HCT116 (cell line): ENCODE measurements at regions not wholly inside any gene's neighbourhood (a gene's known extent, or its start where the extent isn't known, plus 50 kb on each side); places are given as distances from the start of the nearest gene placed in this dataset.

Source experiments
- ATAC-seq: fragments of 200-7000 bp; cut with Tn5 transposase; 2 replicates; pipeline ENCODE4 v1.9.1; 2020; ENCODE audit warnings: mild to moderate bottlenecking, moderate library complexity
- BruUV-seq: library from RNA; stranded (reverse); fragments of 400-500 nt; replicated peaks from 2 replicates; lab custom pipeline; 2021; lab: Mats Ljungman, UMichigan
- CTCF ChIA-PET: fragments of 300-600 bp; sonication (Branson Sonifier 250); formaldehyde crosslinking; loops from one replicate; lab custom pipeline; 2021; ENCODE audit warnings: antibody characterized with exemption; lab: Charles Lee
- POLR2A ChIA-PET: fragments of 300-600, 350-600 bp; sonication (Branson Sonifier 250); formaldehyde crosslinking; loops from one replicate; lab custom pipeline; 2021; ENCODE audit warnings: antibody characterized with exemption; lab: Charles Lee
- RAD21 ChIA-PET, 2 experiments: fragments of 300-600 bp; sonication (Branson Sonifier 250); formaldehyde crosslinking; loops; one replicate each; lab custom pipeline; 2023; ENCODE audit warnings: low total read pairs in 2 of 2; ENCODE audit not compliant: uncharacterized antibody in 2 of 2, unreplicated experiment in 2 of 2, low non-redundant PET in 1 of 2; lab: Charles Lee
- DNase-seq: peaks from one replicate; pipeline ENCODE4 v3.0.0-alpha.2; 2010; ENCODE audit warnings: low read depth, low spot score
- H2AFZ ChIP-seq: fragments of 200-600 bp; shearing (Covaris generic), sonication (generic); 2 replicates; pipeline ENCODE4 v1.6.1; 2017; ENCODE audit warnings: low read depth, mixed run types, mixed read lengths, antibody characterized with exemption, low read length; ENCODE audit not compliant: poor library complexity, severe bottlenecking
- H3K27ac ChIP-seq: 2 replicates; pipeline ENCODE4 v1.5.1; 2012; ENCODE audit warnings: low read depth, low read length
- H3K27me3 ChIP-seq: fragments of 200-600 bp; sonication (generic); 2 replicates; pipeline ENCODE4 v1.6.1; 2016; ENCODE audit warnings: mixed run types, low read length, mixed read lengths; ENCODE audit not compliant: insufficient read depth
- H3K36me3 ChIP-seq, 2 experiments: fragments of 200-500 bp in 1 of 2; fragments of 200-600 bp in 1 of 2; sonication (Bioruptor generic) in 1 of 2; sonication (generic) in 1 of 2; 2 replicates each; pipeline versions ENCODE4 v1.5.1 to v1.6.1; 2014 to 2016; ENCODE audit warnings: low read length in 2 of 2, inconsistent platforms in 1 of 2, mixed read lengths in 1 of 2, mixed run types in 1 of 2; ENCODE audit not compliant: insufficient read depth in 2 of 2, control insufficient read depth in 1 of 2
- H3K4me1 ChIP-seq, 2 experiments: fragments of 200-600 bp in 1 of 2; sonication (generic) in 1 of 2; 2 replicates each; pipeline versions ENCODE4 v1.5.1 to v1.6.1; 2012 to 2017; ENCODE audit warnings: low read length in 2 of 2, inconsistent platforms in 1 of 2, mild to moderate bottlenecking in 1 of 2, mixed read lengths in 1 of 2, mixed run types in 1 of 2, moderate library complexity in 1 of 2; ENCODE audit not compliant: insufficient read depth in 2 of 2, control insufficient read depth in 1 of 2
- H3K4me2 ChIP-seq: fragments of 200-600 bp; sonication (generic); 2 replicates; pipeline ENCODE4 v1.6.1; 2017; ENCODE audit warnings: mixed run types, low read length, mixed read lengths
- H3K4me3 ChIP-seq, 2 experiments: fragments of 200-600 bp in 1 of 2; sonication (generic) in 1 of 2; replicated peaks in 1 of 2; 2 replicates each; pipeline ENCODE4 v1.5.1; 2011 to 2016; ENCODE audit warnings: low read length in 2 of 2, control low read depth in 1 of 2, low read depth in 1 of 2, mild to moderate bottlenecking in 1 of 2, mixed read lengths in 1 of 2, mixed run types in 1 of 2
- H3K79me2 ChIP-seq: fragments of 200-600 bp; sonication (generic); 2 replicates; pipeline ENCODE4 v1.6.1; 2017; ENCODE audit warnings: mild to moderate bottlenecking, mixed run types, low read length, moderate library complexity, mixed read lengths; ENCODE audit not compliant: insufficient read depth
- H3K9ac ChIP-seq: fragments of 200-600 bp; sonication (generic); 2 replicates; pipeline ENCODE4 v1.6.1; 2016; ENCODE audit warnings: low read length, mixed read lengths
- H3K9me2 ChIP-seq: fragments of 200-600 bp; sonication (generic), shearing (Covaris generic); 2 replicates; pipeline ENCODE4 v1.6.1; 2017; ENCODE audit warnings: mixed run types, mild to moderate bottlenecking, moderate library complexity; ENCODE audit not compliant: insufficient read depth
- H3K9me3 ChIP-seq, 2 experiments: fragments of 200-500 bp in 1 of 2; fragments of 200-600 bp in 1 of 2; sonication (Bioruptor generic) in 1 of 2; sonication (generic) in 1 of 2; 2 replicates each; pipeline ENCODE4 v1.6.1; 2014 to 2017; ENCODE audit warnings: low read length in 2 of 2, mixed read lengths in 2 of 2, inconsistent platforms in 1 of 2, low read depth in 1 of 2, mild to moderate bottlenecking in 1 of 2, mixed run types in 1 of 2, moderate library complexity in 1 of 2; ENCODE audit not compliant: control insufficient read depth in 1 of 2, insufficient read depth in 1 of 2
- H4K20me1 ChIP-seq: fragments of 200-600 bp; sonication (generic), shearing (Covaris generic); 2 replicates; pipeline ENCODE4 v1.6.1; 2017; ENCODE audit warnings: mixed run types, mild to moderate bottlenecking, moderate library complexity; ENCODE audit not compliant: insufficient read depth
- CBX3 ChIP-seq: IDR thresholded peaks from 2 replicates; pipeline ENCODE4 v1.6.1; 2012; ENCODE audit warnings: low read depth
- ELF1 ChIP-seq: IDR thresholded peaks from 2 replicates; pipeline ENCODE4 v1.6.1; 2012; ENCODE audit warnings: low read depth, borderline replicate concordance
- EZH2 ChIP-seq: fragments of 200-600 bp; sonication (generic); IDR thresholded peaks from 2 replicates; pipeline ENCODE4 v1.6.1; 2017; ENCODE audit warnings: antibody characterized with exemption, mixed run types
- EZH2phosphoT487 ChIP-seq: fragments of 200-600 bp; IDR thresholded peaks from 2 replicates; pipeline ENCODE4 v1.6.1; 2018; ENCODE audit warnings: antibody characterized with exemption, borderline replicate concordance
- JUND ChIP-seq: IDR thresholded peaks from 2 replicates; pipeline ENCODE4 v1.6.1; 2012
- POLR2AphosphoS5 ChIP-seq: IDR thresholded peaks from 2 replicates; pipeline ENCODE4 v1.6.1; 2011; ENCODE audit warnings: mild to moderate bottlenecking, low read depth, low read length, moderate library complexity
- RAD21 ChIP-seq: IDR thresholded peaks from 2 replicates; pipeline ENCODE4 v1.6.1; 2012; ENCODE audit warnings: low read depth, mild to moderate bottlenecking
- SIN3A ChIP-seq: IDR thresholded peaks from 2 replicates; pipeline ENCODE4 v1.6.1; 2012; ENCODE audit warnings: low read depth
- SP1 ChIP-seq: IDR thresholded peaks from 2 replicates; pipeline ENCODE4 v1.6.1; 2012; ENCODE audit warnings: low read depth
- SRF ChIP-seq: IDR thresholded peaks from 2 replicates; pipeline ENCODE4 v1.6.1; 2012; ENCODE audit warnings: low read depth
- ZFX ChIP-seq: fragments of 450-650 bp; IDR thresholded peaks from 2 replicates; pipeline ENCODE4 v1.6.1; 2017
- ZNF274 ChIP-seq: fragments of 200-500 bp; sonication (Bioruptor generic); IDR thresholded peaks from 2 replicates; pipeline ENCODE4 v1.6.1; 2014; ENCODE audit warnings: mild to moderate bottlenecking, low read depth, low read length, inconsistent platforms
- intact Hi-C: fragments of 100-400 bp; cut with micrococcal nuclease; formaldehyde crosslinking; loops from 2 replicates; pipeline ENCODE4 v1.10.0; 2022
- TF ChIP-seq, protein P1 (sequence below): IDR thresholded peaks from 2 replicates; pipeline ENCODE4 v1.6.1; 2011; ENCODE audit warnings: mild to moderate bottlenecking, low read length, moderate library complexity; ENCODE audit not compliant: insufficient replicate concordance; ENCODE audit errors: extremely low read depth
- TF ChIP-seq, protein P2 (sequence below), 3 experiments: fragments of 200-600 bp in 1 of 3; sonication (generic) in 1 of 3; IDR thresholded peaks in 2 of 3; conservative IDR thresholded peaks in 1 of 3; 2 replicates each; pipeline ENCODE4 v1.5.1; 2012 to 2017; ENCODE audit warnings: low read depth in 2 of 3, low read length in 2 of 3, antibody characterized with exemption in 1 of 3, borderline replicate concordance in 1 of 3, control low read depth in 1 of 3, mild to moderate bottlenecking in 1 of 3, mixed read lengths in 1 of 3, mixed run types in 1 of 3, moderate library complexity in 1 of 3; ENCODE audit not compliant: insufficient read depth in 1 of 3
- TF ChIP-seq, protein P3 (sequence below): IDR thresholded peaks from 2 replicates; pipeline ENCODE4 v1.6.1; 2012
- TF ChIP-seq, protein P4 (sequence below): IDR thresholded peaks from 2 replicates; pipeline ENCODE4 v1.6.1; 2012
- TF ChIP-seq, protein P5 (sequence below): IDR thresholded peaks from 2 replicates; pipeline ENCODE4 v1.6.1; 2012; ENCODE audit warnings: low read depth

DNA sequence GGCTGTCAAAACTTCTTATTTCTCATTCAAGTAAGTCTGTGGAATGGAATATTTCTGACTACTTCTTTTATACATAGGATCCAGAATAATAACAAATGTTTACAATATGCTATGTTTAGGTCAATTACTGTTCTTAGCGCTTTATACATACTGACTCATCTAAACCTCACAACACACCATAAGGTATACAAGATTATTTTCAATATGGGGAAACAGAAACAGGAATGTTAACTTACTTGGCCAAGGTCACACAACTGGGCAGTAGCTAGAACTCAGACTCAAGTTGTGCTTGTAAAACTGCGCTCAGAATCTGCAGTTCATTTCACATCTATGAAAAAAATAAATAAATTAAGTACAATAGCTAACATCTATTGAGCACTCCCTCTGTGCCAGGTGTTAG is 168.0 kb downstream of the GNAI1 start (continued):
- TF ChIP-seq POLR2AphosphoS5 (no peak), SIN3A (no peak)

- ATAC-seq, result no peak
- RAD21 ChIA-PET, result no interaction called here
Observed at GRCh38 chr7:80302078-80302477, 167.4 kb downstream of the GNAI1 start.

More at GRCh38 chr7:80302078-80302477, 167.4 kb downstream of the GNAI1 start:
- intact Hi-C loops, result no loop called here
- no peak overlapping the region for H3K9ac ChIP-seq
- H3K4me1 ChIP-seq, result no peaks in the 10 kb centered on the region
- ChIA-PET CTCF (no interaction called here), POLR2A (no interaction called here)
- H3K4me3 ChIP-seq, result no peak overlapping the region
- H3K4me2 ChIP-seq, result no peak overlapping the region
- no peaks in the 10 kb centered on the region for H4K20me1 ChIP-seq
- no peak overlapping the region for H3K27ac ChIP-seq
- no peaks in the 10 kb centered on the region for H3K79me2 ChIP-seq
- TF ChIP-seq POLR2AphosphoS5 (no peak), SP1 (no peak), ZNF274 (no peak), EZH2phosphoT487 (no peak), CBX3 (no peak), RAD21 (no peak), SIN3A (no peak), ZFX (no peak), EZH2 (no peak), ELF1 (no peak), JUND (no peak), SRF (no peak)
- TF ChIP-seq, protein P1, sequence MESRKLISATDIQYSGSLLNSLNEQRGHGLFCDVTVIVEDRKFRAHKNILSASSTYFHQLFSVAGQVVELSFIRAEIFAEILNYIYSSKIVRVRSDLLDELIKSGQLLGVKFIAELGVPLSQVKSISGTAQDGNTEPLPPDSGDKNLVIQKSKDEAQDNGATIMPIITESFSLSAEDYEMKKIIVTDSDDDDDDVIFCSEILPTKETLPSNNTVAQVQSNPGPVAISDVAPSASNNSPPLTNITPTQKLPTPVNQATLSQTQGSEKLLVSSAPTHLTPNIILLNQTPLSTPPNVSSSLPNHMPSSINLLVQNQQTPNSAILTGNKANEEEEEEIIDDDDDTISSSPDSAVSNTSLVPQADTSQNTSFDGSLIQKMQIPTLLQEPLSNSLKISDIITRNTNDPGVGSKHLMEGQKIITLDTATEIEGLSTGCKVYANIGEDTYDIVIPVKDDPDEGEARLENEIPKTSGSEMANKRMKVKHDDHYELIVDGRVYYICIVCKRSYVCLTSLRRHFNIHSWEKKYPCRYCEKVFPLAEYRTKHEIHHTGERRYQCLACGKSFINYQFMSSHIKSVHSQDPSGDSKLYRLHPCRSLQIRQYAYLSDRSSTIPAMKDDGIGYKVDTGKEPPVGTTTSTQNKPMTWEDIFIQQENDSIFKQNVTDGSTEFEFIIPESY, result no peak
- TF ChIP-seq, protein P2, sequence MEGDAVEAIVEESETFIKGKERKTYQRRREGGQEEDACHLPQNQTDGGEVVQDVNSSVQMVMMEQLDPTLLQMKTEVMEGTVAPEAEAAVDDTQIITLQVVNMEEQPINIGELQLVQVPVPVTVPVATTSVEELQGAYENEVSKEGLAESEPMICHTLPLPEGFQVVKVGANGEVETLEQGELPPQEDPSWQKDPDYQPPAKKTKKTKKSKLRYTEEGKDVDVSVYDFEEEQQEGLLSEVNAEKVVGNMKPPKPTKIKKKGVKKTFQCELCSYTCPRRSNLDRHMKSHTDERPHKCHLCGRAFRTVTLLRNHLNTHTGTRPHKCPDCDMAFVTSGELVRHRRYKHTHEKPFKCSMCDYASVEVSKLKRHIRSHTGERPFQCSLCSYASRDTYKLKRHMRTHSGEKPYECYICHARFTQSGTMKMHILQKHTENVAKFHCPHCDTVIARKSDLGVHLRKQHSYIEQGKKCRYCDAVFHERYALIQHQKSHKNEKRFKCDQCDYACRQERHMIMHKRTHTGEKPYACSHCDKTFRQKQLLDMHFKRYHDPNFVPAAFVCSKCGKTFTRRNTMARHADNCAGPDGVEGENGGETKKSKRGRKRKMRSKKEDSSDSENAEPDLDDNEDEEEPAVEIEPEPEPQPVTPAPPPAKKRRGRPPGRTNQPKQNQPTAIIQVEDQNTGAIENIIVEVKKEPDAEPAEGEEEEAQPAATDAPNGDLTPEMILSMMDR (IDR thresholded peaks at IDR 0.05 in 2 of 3, conservative IDR thresholded peaks at IDR 0.05 in 1 of 3; ENCODE audit: borderline replicate concordance in 1 of 3, insufficient read depth in 1 of 3, low read depth in 2 of 3, low read length in 2 of 3), result no peak
- TF ChIP-seq, protein P3, sequence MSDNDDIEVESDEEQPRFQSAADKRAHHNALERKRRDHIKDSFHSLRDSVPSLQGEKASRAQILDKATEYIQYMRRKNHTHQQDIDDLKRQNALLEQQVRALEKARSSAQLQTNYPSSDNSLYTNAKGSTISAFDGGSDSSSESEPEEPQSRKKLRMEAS, result no peak
- TF ChIP-seq, protein P4, sequence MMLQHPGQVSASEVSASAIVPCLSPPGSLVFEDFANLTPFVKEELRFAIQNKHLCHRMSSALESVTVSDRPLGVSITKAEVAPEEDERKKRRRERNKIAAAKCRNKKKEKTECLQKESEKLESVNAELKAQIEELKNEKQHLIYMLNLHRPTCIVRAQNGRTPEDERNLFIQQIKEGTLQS, result no peak
- TF ChIP-seq, protein P5, sequence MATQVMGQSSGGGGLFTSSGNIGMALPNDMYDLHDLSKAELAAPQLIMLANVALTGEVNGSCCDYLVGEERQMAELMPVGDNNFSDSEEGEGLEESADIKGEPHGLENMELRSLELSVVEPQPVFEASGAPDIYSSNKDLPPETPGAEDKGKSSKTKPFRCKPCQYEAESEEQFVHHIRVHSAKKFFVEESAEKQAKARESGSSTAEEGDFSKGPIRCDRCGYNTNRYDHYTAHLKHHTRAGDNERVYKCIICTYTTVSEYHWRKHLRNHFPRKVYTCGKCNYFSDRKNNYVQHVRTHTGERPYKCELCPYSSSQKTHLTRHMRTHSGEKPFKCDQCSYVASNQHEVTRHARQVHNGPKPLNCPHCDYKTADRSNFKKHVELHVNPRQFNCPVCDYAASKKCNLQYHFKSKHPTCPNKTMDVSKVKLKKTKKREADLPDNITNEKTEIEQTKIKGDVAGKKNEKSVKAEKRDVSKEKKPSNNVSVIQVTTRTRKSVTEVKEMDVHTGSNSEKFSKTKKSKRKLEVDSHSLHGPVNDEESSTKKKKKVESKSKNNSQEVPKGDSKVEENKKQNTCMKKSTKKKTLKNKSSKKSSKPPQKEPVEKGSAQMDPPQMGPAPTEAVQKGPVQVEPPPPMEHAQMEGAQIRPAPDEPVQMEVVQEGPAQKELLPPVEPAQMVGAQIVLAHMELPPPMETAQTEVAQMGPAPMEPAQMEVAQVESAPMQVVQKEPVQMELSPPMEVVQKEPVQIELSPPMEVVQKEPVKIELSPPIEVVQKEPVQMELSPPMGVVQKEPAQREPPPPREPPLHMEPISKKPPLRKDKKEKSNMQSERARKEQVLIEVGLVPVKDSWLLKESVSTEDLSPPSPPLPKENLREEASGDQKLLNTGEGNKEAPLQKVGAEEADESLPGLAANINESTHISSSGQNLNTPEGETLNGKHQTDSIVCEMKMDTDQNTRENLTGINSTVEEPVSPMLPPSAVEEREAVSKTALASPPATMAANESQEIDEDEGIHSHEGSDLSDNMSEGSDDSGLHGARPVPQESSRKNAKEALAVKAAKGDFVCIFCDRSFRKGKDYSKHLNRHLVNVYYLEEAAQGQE, result no peak
- BruUV-seq, result no TSS peak
- H3K9me3 ChIP-seq, result no peaks in the 10 kb centered on the region
- no peaks in the 10 kb centered on the region for H3K27me3 ChIP-seq
- DNase-seq, result no peak
- H3K9me2 ChIP-seq, result peaks cover 4% of the 10 kb centered on the region; the same call in 1 of the 2 replicates
- peak overlapping the region; percentile 20 for H2AFZ ChIP-seq
- H3K36me3 ChIP-seq, result no peaks in the 10 kb centered on the region
